ENCODE measurements at regions not wholly inside any gene's neighbourhood (a gene's known extent, or its start where the extent isn't known, plus 50 kb on each side); places are given as distances from the start of the nearest gene placed in this dataset.

DNA sequence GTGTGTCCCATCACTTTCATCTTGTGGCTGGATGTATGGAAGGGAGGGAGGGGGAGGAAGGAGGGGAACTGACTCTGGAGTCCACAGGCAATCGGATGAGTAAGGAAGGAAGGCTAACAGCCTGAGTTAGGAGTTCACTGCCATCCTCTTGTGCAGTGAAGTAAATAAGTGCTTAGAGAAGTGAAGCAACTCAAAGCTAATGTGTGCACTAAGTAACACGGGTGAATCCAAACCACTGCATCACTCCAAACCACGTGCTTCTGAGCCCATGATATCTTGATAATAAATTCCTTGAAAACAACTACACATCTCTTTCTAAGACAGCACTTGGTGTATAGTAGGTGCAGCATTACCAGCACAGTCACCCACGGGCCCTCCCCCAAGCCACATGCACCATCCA, 69.6 kb upstream of the OLFM1 start:
- Mint-ChIP-seq H3K4me3 (no peak overlapping the region), H3K4me1 (ENCODE audit: low read depth in 2 of 2) (peaks cover 0 to 10% of the 10 kb centered on the region in 2 donors), H3K9me3 (no peaks in the 10 kb centered on the region), H3K36me3 (ENCODE audit: insufficient read depth) (peaks cover 3% of the 10 kb centered on the region), H3K27ac (no peak overlapping the region), H3K27me3 (peaks cover 25 to 73% of the 10 kb centered on the region in 2 donors)
- no peak for ATAC-seq (replicated peaks)
- no peak for DNase-seq

GRCh38 chr9:135018306-135018915, 69.1 kb upstream of the OLFM1 start:
- Mint-ChIP-seq H3K9me3 (no peaks in the 10 kb centered on the region), H3K27me3 (peaks cover 27 to 73% of the 10 kb centered on the region in 2 donors), H3K4me1 (ENCODE audit: low read depth in 2 of 2) (peaks cover 0 to 10% of the 10 kb centered on the region in 2 donors), H3K27ac (no peak overlapping the region), H3K4me3 (no peak overlapping the region), H3K36me3 (ENCODE audit: insufficient read depth) (peaks cover 3% of the 10 kb centered on the region)
- no peak for ATAC-seq (replicated peaks)
- no peak for DNase-seq

- peaks cover 30 to 73% of the 10 kb centered on the region in 2 donors for H3K27me3 Mint-ChIP-seq
- H3K36me3 Mint-ChIP-seq (ENCODE audit: insufficient read depth), result peaks cover 3% of the 10 kb centered on the region
- H3K4me3 Mint-ChIP-seq, result no peak overlapping the region
- H3K9me3 Mint-ChIP-seq, result no peaks in the 10 kb centered on the region
- H3K27ac Mint-ChIP-seq, result no peak overlapping the region
- ATAC-seq (replicated peaks), result no peak
- DNase-seq, result no peak
- peaks cover 0 to 10% of the 10 kb centered on the region in 2 donors for H3K4me1 Mint-ChIP-seq (ENCODE audit: low read depth in 2 of 2)
These were observed 68.2 kb upstream of the OLFM1 start for GRCh38 chr9:135019224-135019623.

GRCh38 chr9:135020481-135021392, 66.7 kb upstream of the OLFM1 start:
- Mint-ChIP-seq H3K9me3 (no peaks in the 10 kb centered on the region), H3K27me3 (peaks cover 39 to 72% of the 10 kb centered on the region in 2 donors), H3K4me3 (no peak overlapping the region), H3K27ac (no peak overlapping the region), H3K36me3 (ENCODE audit: insufficient read depth) (peaks cover 3% of the 10 kb centered on the region), H3K4me1 (ENCODE audit: low read depth in 2 of 2) (peaks cover 0 to 10% of the 10 kb centered on the region in 2 donors)
- ATAC-seq (replicated peaks) (no peak), DNase-seq (no peak)

- DNase-seq (no peak), ATAC-seq (replicated peaks) (no peak)
- Mint-ChIP-seq H3K4me3 (no peak overlapping the region), H3K9me3 (no peaks in the 10 kb centered on the region), H3K4me1 (ENCODE audit: low read depth in 2 of 2) (peaks cover 0 to 10% of the 10 kb centered on the region in 2 donors), H3K27me3 (peaks cover 37 to 66% of the 10 kb centered on the region in 2 donors), H3K36me3 (ENCODE audit: insufficient read depth) (peaks cover 3% of the 10 kb centered on the region), H3K27ac (no peak overlapping the region)
These were observed 66.1 kb upstream of the OLFM1 start for GRCh38 chr9:135021393-135021789.

- Mint-ChIP-seq H3K27ac (no peak overlapping the region), H3K27me3 (peaks cover 34 to 66% of the 10 kb centered on the region in 2 donors), H3K36me3 (ENCODE audit: insufficient read depth) (peaks cover 3% of the 10 kb centered on the region), H3K9me3 (no peaks in the 10 kb centered on the region), H3K4me3 (no peak overlapping the region), H3K4me1 (ENCODE audit: low read depth in 2 of 2) (peaks cover 0 to 10% of the 10 kb centered on the region in 2 donors)
- DNase-seq (no peak), ATAC-seq (replicated peaks) (no peak)
These were observed 65.1 kb upstream of the OLFM1 start for GRCh38 chr9:135022191-135022870.

DNA sequence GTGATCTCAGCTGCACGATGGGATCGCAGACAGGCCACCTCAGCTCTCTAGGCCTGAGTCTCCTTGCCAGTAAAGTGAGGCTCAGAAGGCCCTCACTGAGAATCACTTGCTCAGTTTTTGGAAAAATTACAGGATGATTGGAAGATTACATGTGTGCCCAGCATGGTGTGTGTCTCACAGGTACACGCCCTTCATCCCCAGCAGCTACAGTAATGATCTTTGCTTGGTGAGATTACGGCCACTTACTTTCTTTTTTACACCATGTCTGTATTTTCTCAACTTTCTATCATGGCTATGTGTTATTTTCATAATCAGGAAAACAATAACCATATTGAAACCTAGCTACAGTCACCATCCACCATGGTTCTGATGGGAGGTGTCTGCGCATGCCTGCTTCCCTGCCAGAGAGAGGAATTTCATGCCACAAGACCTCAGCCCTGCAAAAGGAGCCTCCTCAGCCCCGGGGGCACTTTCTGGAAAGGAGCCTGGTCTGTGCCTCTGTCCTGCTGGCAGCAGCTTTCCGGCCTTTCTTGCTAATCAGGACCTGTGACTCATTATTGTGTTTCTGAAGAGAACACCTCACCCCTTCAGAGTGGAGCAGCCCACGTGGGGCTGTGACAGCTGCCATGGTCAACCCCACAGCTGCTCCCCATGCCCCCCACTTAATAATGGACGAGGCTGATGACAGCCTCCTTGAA, 64.2 kb upstream of the OLFM1 start:
- Mint-ChIP-seq H3K36me3 (ENCODE audit: insufficient read depth) (peaks cover 3% of the 10 kb centered on the region), H3K9me3 (no peaks in the 10 kb centered on the region), H3K4me1 (ENCODE audit: low read depth in 2 of 2) (peaks cover 0 to 8% of the 10 kb centered on the region in 2 donors), H3K27me3 (peaks cover 34 to 64% of the 10 kb centered on the region in 2 donors), H3K27ac (no peak overlapping the region), H3K4me3 (no peak overlapping the region)
- DNase-seq, result no peak
- no peak for ATAC-seq (replicated peaks)

- Mint-ChIP-seq H3K4me3 (no peak overlapping the region), H3K9me3 (no peaks in the 10 kb centered on the region), H3K4me1 (ENCODE audit: low read depth in 2 of 2) (peaks cover 0 to 5% of the 10 kb centered on the region in 2 donors), H3K27ac (no peak overlapping the region), H3K36me3 (ENCODE audit: insufficient read depth) (no peaks in the 10 kb centered on the region), H3K27me3 (peaks cover 34 to 59% of the 10 kb centered on the region in 2 donors)
- ATAC-seq (replicated peaks), result no peak
- no peak for DNase-seq
These were observed 63.6 kb upstream of the OLFM1 start for GRCh38 chr9:135023786-135024405.

DNA sequence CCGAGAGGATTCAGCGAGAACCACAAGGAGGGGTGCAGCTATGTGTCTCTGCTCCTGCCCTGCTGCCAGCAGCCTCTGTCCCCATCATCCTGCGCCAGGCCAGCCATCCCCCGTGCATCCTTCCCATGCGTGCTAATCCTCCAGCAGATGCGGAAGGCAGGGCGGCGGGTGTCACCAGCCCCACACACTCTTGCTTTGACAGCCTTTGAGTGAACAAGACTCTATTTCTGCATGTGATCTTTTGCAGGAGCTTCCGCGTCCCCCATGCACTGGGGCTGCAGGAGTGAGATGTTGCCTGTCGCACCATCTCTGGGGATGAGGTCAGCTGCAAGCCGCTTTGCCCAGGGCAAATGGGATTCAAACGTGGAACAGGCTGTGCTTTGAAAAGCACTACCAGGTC, 58.0 kb upstream of the OLFM1 start:
- DNase-seq (no peak), ATAC-seq (replicated peaks) (no peak)
- Mint-ChIP-seq H3K27ac (no peak overlapping the region), H3K27me3 (peaks cover 23 to 40% of the 10 kb centered on the region in 2 donors), H3K36me3 (ENCODE audit: insufficient read depth) (no peaks in the 10 kb centered on the region), H3K4me1 (ENCODE audit: low read depth in 2 of 2) (no peaks in the 10 kb centered on the region), H3K9me3 (no peaks in the 10 kb centered on the region), H3K4me3 (no peak overlapping the region)

DNA sequence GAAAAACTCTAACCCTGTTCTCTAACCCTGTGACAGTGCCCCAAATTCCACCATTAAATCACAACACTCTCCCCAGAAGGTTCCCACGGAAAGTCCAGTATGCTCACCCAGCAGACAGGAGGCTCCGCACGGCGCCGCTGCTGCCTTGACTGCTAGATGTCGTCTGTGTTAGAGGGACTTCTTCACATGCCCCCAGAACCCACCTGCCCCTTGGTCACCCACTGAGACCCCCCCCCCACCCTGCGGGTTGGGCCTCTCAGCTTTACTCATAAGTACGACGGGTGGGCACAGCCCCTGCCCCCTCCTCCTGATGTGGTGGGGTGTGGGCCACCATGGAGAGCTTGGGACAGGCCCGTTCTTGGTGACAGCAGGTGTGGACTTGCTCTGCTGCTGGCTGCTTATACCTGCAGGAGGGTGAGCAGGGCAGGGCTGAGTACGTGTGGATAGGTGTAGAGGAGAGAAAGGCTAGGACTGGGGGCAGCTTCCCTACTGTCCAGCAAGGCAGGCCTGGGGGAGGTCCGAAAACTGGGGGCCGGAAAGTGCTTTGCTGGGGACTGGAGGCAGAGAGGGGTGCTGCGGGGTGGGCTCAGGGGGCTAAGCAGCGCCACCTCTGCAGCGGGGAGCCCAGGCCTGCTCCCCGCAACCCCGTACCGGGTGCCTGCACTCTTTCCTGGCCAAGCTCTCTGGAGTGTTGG, 57.5 kb upstream of the OLFM1 start:
- Mint-ChIP-seq H3K27me3 (peaks cover 17 to 40% of the 10 kb centered on the region in 2 donors), H3K4me3 (no peak overlapping the region), H3K27ac (no peak overlapping the region), H3K9me3 (no peaks in the 10 kb centered on the region), H3K36me3 (ENCODE audit: insufficient read depth) (no peaks in the 10 kb centered on the region), H3K4me1 (ENCODE audit: low read depth in 2 of 2) (no peaks in the 10 kb centered on the region)
- no peak for DNase-seq
- ATAC-seq (replicated peaks), result no peak

DNA sequence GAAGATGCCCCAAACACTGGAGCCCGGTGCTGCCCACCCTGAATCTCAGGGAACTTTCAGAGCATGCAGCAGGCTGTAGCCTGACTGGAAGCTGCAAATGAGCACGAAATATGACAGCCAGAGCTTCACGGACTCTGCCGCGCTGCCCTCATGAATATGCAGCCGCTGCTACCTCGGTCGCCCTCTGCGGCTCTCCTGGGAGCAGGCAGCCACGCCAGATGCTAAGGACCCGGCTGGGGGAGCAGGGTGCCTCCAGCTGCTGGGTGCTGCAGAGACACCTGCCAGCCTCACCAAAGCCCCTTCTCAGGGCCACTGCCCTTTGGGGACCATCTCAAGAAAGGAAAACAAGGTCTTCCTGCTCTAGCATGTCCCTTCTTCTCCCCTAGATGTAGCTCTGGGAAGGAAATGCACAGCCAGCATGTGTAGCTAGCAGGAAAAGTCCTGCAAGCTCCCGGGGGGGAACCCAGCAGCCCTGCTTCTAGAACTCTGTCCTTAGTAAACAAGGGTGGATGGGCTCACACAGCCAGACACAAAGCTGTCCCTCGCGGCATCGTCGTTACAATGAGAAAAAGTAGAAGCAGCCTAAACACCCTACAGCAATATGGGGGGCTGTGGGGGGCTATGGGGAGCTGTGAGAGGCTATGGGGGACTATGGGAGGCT, 56.8 kb upstream of the OLFM1 start:
- Mint-ChIP-seq H3K36me3 (ENCODE audit: insufficient read depth) (no peaks in the 10 kb centered on the region), H3K4me3 (no peak overlapping the region), H3K4me1 (ENCODE audit: low read depth in 2 of 2) (no peaks in the 10 kb centered on the region), H3K27ac (no peak overlapping the region), H3K9me3 (no peaks in the 10 kb centered on the region), H3K27me3 (peaks cover 15 to 41% of the 10 kb centered on the region in 2 donors)
- DNase-seq (no peak), ATAC-seq (replicated peaks) (no peak)
